ENCODE measurements at regions not wholly inside any gene's neighbourhood (a gene's known extent, or its start where the extent isn't known, plus 50 kb on each side); places are given as distances from the start of the nearest gene placed in this dataset.

DNA sequence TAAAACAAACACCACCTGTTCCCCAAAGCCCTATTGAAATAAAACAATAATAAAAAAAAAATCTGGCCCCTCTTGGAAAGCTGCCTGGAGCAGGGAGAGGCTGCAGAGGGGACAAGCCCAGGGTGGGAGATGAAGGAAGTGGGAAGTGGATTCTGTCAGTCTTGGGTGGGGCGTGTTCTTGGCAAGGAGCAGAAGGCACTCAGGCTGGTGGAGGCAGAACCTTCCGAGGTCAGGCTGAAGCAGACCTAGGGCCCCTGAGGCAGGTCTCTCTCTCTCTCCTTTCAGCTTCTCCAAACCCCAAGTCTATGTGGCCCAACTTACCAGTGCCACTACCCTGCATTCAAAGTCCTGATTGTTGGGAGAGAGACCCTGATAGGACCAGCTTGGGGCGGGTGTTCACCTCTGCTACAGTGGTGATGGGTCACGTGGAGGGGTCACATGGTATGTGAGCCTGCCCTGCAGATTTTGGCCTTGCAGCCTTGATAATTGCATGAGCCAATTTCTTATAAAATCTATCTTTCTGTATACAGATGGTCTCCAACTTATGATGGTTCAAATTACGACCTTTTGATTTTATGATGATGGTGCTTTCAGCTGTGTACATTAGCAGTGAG lies 145.4 kb upstream of the C1orf174 start:
- TF ChIP-seq POLR2A (IDR thresholded peaks at IDR 0.05; ENCODE audit: low read depth, low read length) = no peak
- no peak overlapping the region for H3K27ac ChIP-seq (ENCODE audit: insufficient read depth, low read depth, low read length)
- H3K9ac ChIP-seq (replicated peaks; ENCODE audit: extremely low read depth, insufficient read depth, low read length) = no peak overlapping the region
- H3K36me3 ChIP-seq (ENCODE audit: control insufficient read depth in 2 of 2, extremely low read depth in 1 of 2, insufficient read depth in 2 of 2, low read length in 2 of 2) = no peaks in the 10 kb centered on the region
- no peaks in the 10 kb centered on the region for H3K4me1 ChIP-seq (ENCODE audit: control insufficient read depth, extremely low read depth, insufficient read depth, low read length)
- ChIA-PET POLR2A (no interaction called here), CTCF (no interaction called here)
- peaks cover 2% of the 10 kb centered on the region for H3K9me3 ChIP-seq (replicated peaks; ENCODE audit: control insufficient read depth, insufficient read depth, low read length)
- H3K27me3 ChIP-seq (ENCODE audit: control insufficient read depth in 2 of 2, insufficient read depth in 2 of 2, low read length in 2 of 2) = no peaks in the 10 kb centered on the region
- H4K20me1 ChIP-seq (replicated peaks; ENCODE audit: control insufficient read depth, extremely low read depth, insufficient read depth, low read length) = no peaks in the 10 kb centered on the region
- no peak overlapping the region for H3K4me2 ChIP-seq (ENCODE audit: insufficient read depth, low read length)
- intact Hi-C loops (cut with micrococcal nuclease) (no loop called here), dilution Hi-C loops (cut with MboI; ENCODE audit: extremely low pct_ligation_motif_present, low sequenced_read_pairs) (no loop called here)
- H3K4me3 ChIP-seq (replicated peaks in 1 of 3; ENCODE audit: insufficient read depth in 1 of 3, low read depth in 1 of 3, low read length in 3 of 3) = no peak overlapping the region
- DNase-seq (ENCODE audit: low read depth, low spot score) (no peak), FAIRE-seq (no peak)
- BruUV-seq (replicated peaks) = no TSS peak
- H2AFZ ChIP-seq (ENCODE audit: low read depth, low read length) = no peak overlapping the region
- H3K79me2 ChIP-seq (ENCODE audit: control insufficient read depth, insufficient read depth, low read length) = no peaks in the 10 kb centered on the region
- no peaks in the 10 kb centered on the region for H3K9me1 ChIP-seq (replicated peaks; ENCODE audit: control insufficient read depth, extremely low read depth, insufficient read depth, low read length)

DNA sequence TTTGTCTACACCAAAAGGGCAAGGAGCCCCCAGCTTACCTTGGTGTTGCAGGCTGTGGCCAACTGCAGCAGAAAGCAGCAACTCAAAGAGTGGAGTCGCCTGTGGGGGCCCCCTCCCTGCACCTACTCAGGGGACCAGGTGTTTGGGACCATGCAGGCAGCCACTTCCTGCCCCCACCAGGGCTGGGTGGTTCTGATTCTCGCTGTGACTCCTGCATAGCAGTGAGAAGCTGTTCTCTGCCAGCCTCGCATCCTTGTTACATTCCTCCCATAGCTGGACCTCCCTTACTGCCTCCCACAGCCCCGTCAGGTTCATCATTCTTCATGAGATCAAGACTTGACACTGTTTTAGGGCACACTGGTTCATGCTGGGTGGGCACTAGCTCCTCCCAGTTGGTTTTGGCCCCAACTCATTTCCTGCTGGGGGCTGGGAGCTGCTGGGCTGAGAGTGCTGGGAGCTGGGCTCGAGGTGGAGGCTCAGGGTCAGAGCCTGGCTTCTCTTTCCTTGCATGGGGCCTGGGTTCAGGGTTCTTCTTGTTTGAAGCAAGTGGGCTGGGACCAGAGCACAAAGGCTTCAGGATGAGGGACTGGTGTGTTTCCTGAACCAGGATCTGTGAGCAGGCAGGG lies 146.9 kb upstream of the C1orf174 start:
- no peaks in the 10 kb centered on the region for H3K27me3 ChIP-seq (ENCODE audit: control insufficient read depth in 2 of 2, insufficient read depth in 2 of 2, low read length in 2 of 2)
- POLR2A ChIA-PET = no interaction called here
- intact Hi-C loops (cut with micrococcal nuclease) (no loop called here), dilution Hi-C loops (cut with MboI; ENCODE audit: extremely low pct_ligation_motif_present, low sequenced_read_pairs) (no loop called here)
- H3K9ac ChIP-seq (replicated peaks; ENCODE audit: extremely low read depth, insufficient read depth, low read length) = no peak overlapping the region
- TF ChIP-seq MYC (IDR thresholded peaks at IDR 0.05; ENCODE audit: low read depth, low read length) (no peak), EZH2 (IDR thresholded peaks at IDR 0.05; ENCODE audit: borderline replicate concordance, low read depth, low read length, severe bottlenecking) (no peak), POLR2AphosphoS5 (IDR thresholded peaks at IDR 0.05; ENCODE audit: insufficient read depth, low read depth, low read length) (no peak)
- TF ChIP-seq, protein P1, sequence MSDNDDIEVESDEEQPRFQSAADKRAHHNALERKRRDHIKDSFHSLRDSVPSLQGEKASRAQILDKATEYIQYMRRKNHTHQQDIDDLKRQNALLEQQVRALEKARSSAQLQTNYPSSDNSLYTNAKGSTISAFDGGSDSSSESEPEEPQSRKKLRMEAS (IDR thresholded peaks at IDR 0.05; ENCODE audit: insufficient read depth, insufficient read length) = no peak
- H3K4me2 ChIP-seq (ENCODE audit: insufficient read depth, low read length) = no peak overlapping the region
- BruUV-seq (replicated peaks) = no TSS peak
- H3K9me1 ChIP-seq (replicated peaks; ENCODE audit: control insufficient read depth, extremely low read depth, insufficient read depth, low read length) = no peaks in the 10 kb centered on the region
- no peaks in the 10 kb centered on the region for H4K20me1 ChIP-seq (replicated peaks; ENCODE audit: control insufficient read depth, extremely low read depth, insufficient read depth, low read length)
- H3K4me3 ChIP-seq (replicated peaks in 1 of 3; ENCODE audit: insufficient read depth in 1 of 3, low read depth in 1 of 3, low read length in 3 of 3) = no peak overlapping the region
- no peaks in the 10 kb centered on the region for H3K36me3 ChIP-seq (ENCODE audit: control insufficient read depth in 2 of 2, extremely low read depth in 1 of 2, insufficient read depth in 2 of 2, low read length in 2 of 2)
- FAIRE-seq (no peak), DNase-seq (ENCODE audit: low read depth, low spot score) (no peak)
- no peaks in the 10 kb centered on the region for H3K4me1 ChIP-seq (ENCODE audit: control insufficient read depth, extremely low read depth, insufficient read depth, low read length)
- H2AFZ ChIP-seq (ENCODE audit: low read depth, low read length) = no peak overlapping the region
- H3K9me3 ChIP-seq (replicated peaks; ENCODE audit: control insufficient read depth, insufficient read depth, low read length) = peaks cover 2% of the 10 kb centered on the region
- CTCF ChIA-PET = no interaction called here
- H3K27ac ChIP-seq (ENCODE audit: insufficient read depth, low read depth, low read length) = no peak overlapping the region
- H3K79me2 ChIP-seq (ENCODE audit: control insufficient read depth, insufficient read depth, low read length) = no peaks in the 10 kb centered on the region
